Neural cell (in vitro differentiated cells): ENCODE measurements at regions not wholly inside any gene's neighbourhood (a gene's known extent, or its start where the extent isn't known, plus 50 kb on each side); places are given as distances from the start of the nearest gene placed in this dataset.

ENCODE experiments used
- H2AFZ ChIP-seq: fragments of 200-600, 300-800 bp; sonication (generic), shearing (Covaris generic); 2 replicates; pipeline ENCODE4 v1.6.0; 2014; ENCODE audit warnings: low read depth, mild to moderate bottlenecking, antibody characterized with exemption, low read length, moderate library complexity
- H3F3A ChIP-seq: fragments of 200-600 bp; shearing (Covaris generic); 2 replicates; pipeline ENCODE4 v1.6.1; 2016; ENCODE audit warnings: mild to moderate bottlenecking, moderate library complexity, mixed read lengths, antibody characterized with exemption, low read length; ENCODE audit not compliant: insufficient read depth, poor library complexity, severe bottlenecking
- H3K27ac ChIP-seq: fragments of 200-600, 300-800 bp; sonication (generic), shearing (Covaris generic); 2 replicates; pipeline ENCODE4 v1.5.1; 2014; ENCODE audit warnings: mild to moderate bottlenecking, low read length, moderate library complexity
- H3K27me3 ChIP-seq: fragments of 300-800, 200-600 bp; sonication (generic), shearing (Covaris generic); 2 replicates; pipeline ENCODE4 v1.6.0; 2014; ENCODE audit warnings: mild to moderate bottlenecking, low read depth, low read length, moderate library complexity; ENCODE audit not compliant: insufficient read depth
- H3K36me3 ChIP-seq: fragments of 300-800, 200-600 bp; sonication (generic), shearing (Covaris generic); 2 replicates; pipeline ENCODE4 v1.5.1; 2014; ENCODE audit warnings: mild to moderate bottlenecking, antibody characterized with exemption, low read length, moderate library complexity; ENCODE audit not compliant: insufficient read depth
- H3K4me2 ChIP-seq: fragments of 300-800, 200-600 bp; sonication (generic), shearing (Covaris generic); 2 replicates; pipeline ENCODE4 v1.6.0; 2014; ENCODE audit warnings: mild to moderate bottlenecking, low read length
- H3K4me3 ChIP-seq: fragments of 300-800, 200-600 bp; sonication (generic), shearing (Covaris generic); 2 replicates; pipeline ENCODE4 v1.5.1; 2014; ENCODE audit warnings: mild to moderate bottlenecking, low read length, moderate library complexity
- H3K79me2 ChIP-seq: fragments of 200-600 bp; shearing (Covaris generic); replicated peaks from 2 replicates; pipeline ENCODE4 v1.6.0; 2014; ENCODE audit warnings: mild to moderate bottlenecking, low read length, moderate library complexity; ENCODE audit not compliant: insufficient read depth
- H3K9ac ChIP-seq: fragments of 300-800, 200-600 bp; sonication (generic), shearing (Covaris generic); 2 replicates; pipeline ENCODE4 v1.6.1; 2016; ENCODE audit warnings: mild to moderate bottlenecking, low read length, mixed read lengths
- H3K9me2 ChIP-seq: fragments of 200-600 bp; shearing (Covaris generic); 2 replicates; pipeline ENCODE4 v1.6.1; 2016; ENCODE audit warnings: mild to moderate bottlenecking, low read length, mixed read lengths; ENCODE audit not compliant: insufficient read depth
- H3K9me3 ChIP-seq: fragments of 200-600, 300-800 bp; sonication (generic), shearing (Covaris generic); 2 replicates; pipeline ENCODE4 v1.6.1; 2016; ENCODE audit warnings: mild to moderate bottlenecking, mixed run types, low read length, moderate library complexity, mixed read lengths
- H4K20me1 ChIP-seq: fragments of 200-600 bp; shearing (Covaris generic); 2 replicates; pipeline ENCODE4 v1.6.1; 2016; ENCODE audit warnings: mild to moderate bottlenecking, mixed run types; ENCODE audit not compliant: insufficient read depth
- EP300 ChIP-seq: fragments of 450-650 bp; conservative IDR thresholded peaks from 2 replicates; pipeline ENCODE4 v1.6.1; 2014; ENCODE audit warnings: antibody characterized with exemption, mild to moderate bottlenecking, moderate library complexity; ENCODE audit not compliant: poor library complexity, severe bottlenecking
- EZH2 ChIP-seq: fragments of 200-600, 300-800 bp; shearing (Covaris generic), sonication (generic); IDR thresholded peaks from 2 replicates; pipeline ENCODE4 v1.6.1; 2014; ENCODE audit warnings: antibody characterized with exemption, low read length, borderline replicate concordance, mild to moderate bottlenecking; ENCODE audit not compliant: insufficient read depth, poor library complexity, severe bottlenecking
- MXI1 ChIP-seq: fragments of 450-650 bp; conservative IDR thresholded peaks from 2 replicates; pipeline ENCODE4 v1.6.1; 2014; ENCODE audit warnings: antibody characterized with exemption, mild to moderate bottlenecking; ENCODE audit not compliant: poor library complexity, severe bottlenecking
- POLR2AphosphoS5 ChIP-seq: IDR thresholded peaks from 2 replicates; pipeline ENCODE4 v1.6.1; 2012
- RAD21 ChIP-seq: fragments of 450-650 bp; conservative IDR thresholded peaks from 2 replicates; pipeline ENCODE4 v1.6.1; 2014; ENCODE audit warnings: antibody characterized with exemption, mild to moderate bottlenecking, moderate library complexity
- SMC3 ChIP-seq: fragments of 450-650 bp; conservative IDR thresholded peaks from 2 replicates; pipeline ENCODE4 v1.6.1; 2014; ENCODE audit warnings: antibody characterized with exemption, mild to moderate bottlenecking, moderate library complexity; ENCODE audit not compliant: poor library complexity
- TAF1 ChIP-seq: IDR thresholded peaks from 2 replicates; pipeline ENCODE4 v1.6.1; 2012; ENCODE audit warnings: low read depth
- TF ChIP-seq, protein P1 (sequence below): IDR thresholded peaks from 2 replicates; pipeline ENCODE4 v1.6.1; 2012; ENCODE audit warnings: borderline replicate concordance
- TF ChIP-seq, protein P2 (sequence below): fragments of 450-650 bp; IDR thresholded peaks from 2 replicates; pipeline ENCODE4 v1.5.1; 2014; ENCODE audit warnings: antibody characterized with exemption, mild to moderate bottlenecking, moderate library complexity; ENCODE audit not compliant: poor library complexity, severe bottlenecking

DNA sequence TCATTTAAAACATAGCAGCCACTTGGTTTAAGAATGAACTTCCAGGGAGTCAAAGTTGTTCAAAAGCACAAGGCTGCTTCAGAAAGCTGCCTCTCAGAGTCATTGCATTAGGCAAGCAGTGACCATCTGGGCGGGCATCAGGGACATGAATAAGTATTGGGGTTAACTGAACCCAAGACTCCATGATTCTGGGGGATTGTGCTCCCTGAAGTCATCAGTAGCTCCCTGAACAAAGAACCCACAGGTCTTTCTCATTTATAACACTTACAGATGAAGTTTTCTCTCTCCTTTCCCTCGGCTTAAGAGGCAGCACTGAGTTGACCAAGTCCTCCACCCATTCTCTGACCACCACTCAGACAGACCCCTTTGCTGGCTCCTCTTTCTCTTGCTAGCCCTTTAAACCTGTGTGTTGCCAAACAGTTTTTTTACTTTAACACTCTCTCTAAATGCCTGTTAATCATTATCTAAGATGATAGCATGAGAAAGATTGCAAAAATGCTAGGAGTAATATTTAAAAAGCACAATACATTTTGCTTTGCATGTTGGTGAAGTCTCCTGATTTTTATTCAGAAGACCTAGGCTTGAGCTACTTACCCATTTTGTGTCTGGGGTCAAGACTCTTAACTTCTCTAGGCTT, 77.0 kb upstream of the ARHGAP29 start:
- H3K36me3 ChIP-seq: no peaks in the 10 kb centered on the region
- H3K4me2 ChIP-seq: no peak overlapping the region
- H3F3A ChIP-seq: no peaks in the 10 kb centered on the region
- no peak overlapping the region for H2AFZ ChIP-seq
- H3K27me3 ChIP-seq: no peaks in the 10 kb centered on the region
- H3K9me2 ChIP-seq: no peaks in the 10 kb centered on the region
- TF ChIP-seq, protein P1, sequence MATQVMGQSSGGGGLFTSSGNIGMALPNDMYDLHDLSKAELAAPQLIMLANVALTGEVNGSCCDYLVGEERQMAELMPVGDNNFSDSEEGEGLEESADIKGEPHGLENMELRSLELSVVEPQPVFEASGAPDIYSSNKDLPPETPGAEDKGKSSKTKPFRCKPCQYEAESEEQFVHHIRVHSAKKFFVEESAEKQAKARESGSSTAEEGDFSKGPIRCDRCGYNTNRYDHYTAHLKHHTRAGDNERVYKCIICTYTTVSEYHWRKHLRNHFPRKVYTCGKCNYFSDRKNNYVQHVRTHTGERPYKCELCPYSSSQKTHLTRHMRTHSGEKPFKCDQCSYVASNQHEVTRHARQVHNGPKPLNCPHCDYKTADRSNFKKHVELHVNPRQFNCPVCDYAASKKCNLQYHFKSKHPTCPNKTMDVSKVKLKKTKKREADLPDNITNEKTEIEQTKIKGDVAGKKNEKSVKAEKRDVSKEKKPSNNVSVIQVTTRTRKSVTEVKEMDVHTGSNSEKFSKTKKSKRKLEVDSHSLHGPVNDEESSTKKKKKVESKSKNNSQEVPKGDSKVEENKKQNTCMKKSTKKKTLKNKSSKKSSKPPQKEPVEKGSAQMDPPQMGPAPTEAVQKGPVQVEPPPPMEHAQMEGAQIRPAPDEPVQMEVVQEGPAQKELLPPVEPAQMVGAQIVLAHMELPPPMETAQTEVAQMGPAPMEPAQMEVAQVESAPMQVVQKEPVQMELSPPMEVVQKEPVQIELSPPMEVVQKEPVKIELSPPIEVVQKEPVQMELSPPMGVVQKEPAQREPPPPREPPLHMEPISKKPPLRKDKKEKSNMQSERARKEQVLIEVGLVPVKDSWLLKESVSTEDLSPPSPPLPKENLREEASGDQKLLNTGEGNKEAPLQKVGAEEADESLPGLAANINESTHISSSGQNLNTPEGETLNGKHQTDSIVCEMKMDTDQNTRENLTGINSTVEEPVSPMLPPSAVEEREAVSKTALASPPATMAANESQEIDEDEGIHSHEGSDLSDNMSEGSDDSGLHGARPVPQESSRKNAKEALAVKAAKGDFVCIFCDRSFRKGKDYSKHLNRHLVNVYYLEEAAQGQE: no peak
- no peak for TF ChIP-seq SMC3
- TF ChIP-seq MXI1: no peak
- TF ChIP-seq RAD21: no peak
- TF ChIP-seq, protein P2, sequence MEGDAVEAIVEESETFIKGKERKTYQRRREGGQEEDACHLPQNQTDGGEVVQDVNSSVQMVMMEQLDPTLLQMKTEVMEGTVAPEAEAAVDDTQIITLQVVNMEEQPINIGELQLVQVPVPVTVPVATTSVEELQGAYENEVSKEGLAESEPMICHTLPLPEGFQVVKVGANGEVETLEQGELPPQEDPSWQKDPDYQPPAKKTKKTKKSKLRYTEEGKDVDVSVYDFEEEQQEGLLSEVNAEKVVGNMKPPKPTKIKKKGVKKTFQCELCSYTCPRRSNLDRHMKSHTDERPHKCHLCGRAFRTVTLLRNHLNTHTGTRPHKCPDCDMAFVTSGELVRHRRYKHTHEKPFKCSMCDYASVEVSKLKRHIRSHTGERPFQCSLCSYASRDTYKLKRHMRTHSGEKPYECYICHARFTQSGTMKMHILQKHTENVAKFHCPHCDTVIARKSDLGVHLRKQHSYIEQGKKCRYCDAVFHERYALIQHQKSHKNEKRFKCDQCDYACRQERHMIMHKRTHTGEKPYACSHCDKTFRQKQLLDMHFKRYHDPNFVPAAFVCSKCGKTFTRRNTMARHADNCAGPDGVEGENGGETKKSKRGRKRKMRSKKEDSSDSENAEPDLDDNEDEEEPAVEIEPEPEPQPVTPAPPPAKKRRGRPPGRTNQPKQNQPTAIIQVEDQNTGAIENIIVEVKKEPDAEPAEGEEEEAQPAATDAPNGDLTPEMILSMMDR: no peak
- no peak for TF ChIP-seq EP300
- no peak for TF ChIP-seq POLR2AphosphoS5
- no peak for TF ChIP-seq EZH2
- TF ChIP-seq TAF1: no peak
- no peaks in the 10 kb centered on the region for H3K79me2 ChIP-seq
- H3K9me3 ChIP-seq: no peaks in the 10 kb centered on the region
- H3K4me3 ChIP-seq: no peak overlapping the region
- no peaks in the 10 kb centered on the region for H4K20me1 ChIP-seq
- no peak overlapping the region for H3K27ac ChIP-seq
- H3K9ac ChIP-seq: no peak overlapping the region

DNA sequence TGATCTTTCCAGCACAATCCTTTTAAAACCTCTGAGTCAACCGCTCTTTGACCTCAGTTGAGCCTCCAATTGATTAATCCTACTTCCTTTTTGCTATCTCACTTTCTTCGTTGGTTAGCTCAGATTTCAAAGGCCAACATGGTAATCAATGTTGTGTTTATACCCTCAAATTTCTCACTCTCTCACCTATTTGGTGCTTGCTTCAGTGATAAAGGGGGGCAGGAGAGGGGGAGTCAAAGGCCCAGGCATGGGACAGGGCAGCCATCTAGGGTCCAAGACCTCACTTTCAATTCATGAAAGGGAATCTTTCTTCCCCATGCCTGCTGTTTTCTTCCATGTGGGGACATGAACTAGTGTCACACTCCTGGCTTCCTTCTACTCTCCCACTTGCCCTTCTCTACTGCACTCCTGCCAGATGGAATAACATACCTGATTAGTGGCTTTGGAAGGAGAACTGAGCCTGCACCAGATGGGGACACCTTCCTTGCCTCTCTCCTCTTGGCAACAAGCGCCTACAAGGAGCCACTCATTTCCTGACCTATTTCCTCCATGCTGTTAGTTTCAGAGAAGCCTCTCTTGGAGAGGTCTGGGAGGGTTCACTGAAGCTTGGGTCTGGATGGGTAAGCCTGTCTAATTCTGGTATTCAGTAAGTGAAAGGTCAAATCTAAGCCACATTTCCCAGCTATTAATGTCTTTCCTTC, 73.3 kb upstream of the ARHGAP29 start:
- Histone ChIP-seq H4K20me1 (no peaks in the 10 kb centered on the region), H3F3A (no peaks in the 10 kb centered on the region), H3K9me2 (no peaks in the 10 kb centered on the region), H3K9me3 (no peaks in the 10 kb centered on the region), H3K36me3 (no peaks in the 10 kb centered on the region), H3K4me3 (no peak overlapping the region), H3K79me2 (no peaks in the 10 kb centered on the region), H3K27ac (no peak overlapping the region), H2AFZ (no peak overlapping the region), H3K9ac (no peak overlapping the region), H3K4me2 (no peak overlapping the region), H3K27me3 (no peaks in the 10 kb centered on the region)
- no peak for TF ChIP-seq TAF1
